ENCODE measurements at regions not wholly inside any gene's neighbourhood (a gene's known extent, or its start where the extent isn't known, plus 50 kb on each side); places are given as distances from the start of the nearest gene placed in this dataset.

- Histone ChIP-seq H2AFZ (ENCODE audit: low read length) (no peak overlapping the region), H3K4me1 (ENCODE audit: control insufficient read depth, extremely low read depth, insufficient read depth, low read length) (no peaks in the 10 kb centered on the region), H3K4me3 (replicated peaks in 1 of 4; ENCODE audit: control extremely low read depth in 1 of 4, insufficient read depth in 1 of 4, low read depth in 3 of 4, low read length in 4 of 4) (no peak overlapping the region), H3K27ac (ENCODE audit: insufficient read depth, low read length) (no peak overlapping the region), H3K4me2 (ENCODE audit: extremely low read depth, insufficient read depth, low read length) (no peak overlapping the region), H3K9me3 (ENCODE audit: control insufficient read depth, insufficient read depth, low read depth, low read length) (no peaks in the 10 kb centered on the region), H3K9ac (ENCODE audit: insufficient read depth, low read length) (no peak overlapping the region), H4K20me1 (ENCODE audit: control insufficient read depth, extremely low read depth, insufficient read depth, low read length) (no peaks in the 10 kb centered on the region), H3K79me2 (ENCODE audit: control insufficient read depth, insufficient read depth, low read length) (no peaks in the 10 kb centered on the region), H3K36me3 (ENCODE audit: control insufficient read depth, insufficient read depth, low read length) (no peaks in the 10 kb centered on the region), H3K27me3 (ENCODE audit: control insufficient read depth, insufficient read depth, low read length) (no peaks in the 10 kb centered on the region)
- DNase-seq (ENCODE audit: low read depth in 2 of 2) = no peak
- TF ChIP-seq EZH2 (IDR thresholded peaks at IDR 0.05; ENCODE audit: low read length, missing control alignments) (no peak), CTCF (conservative IDR thresholded peaks at IDR 0.05 in 1 of 2, IDR thresholded peaks at IDR 0.05 in 1 of 2; ENCODE audit: low read depth in 1 of 2, low read length in 2 of 2) (no peak)
Observed at GRCh38 chr2:103808814-103809213, 1045.1 kb upstream of the POU3F3 start.

GRCh38 chr2:103809415-103809814, 1044.5 kb upstream of the POU3F3 start:
- TF ChIP-seq CTCF (conservative IDR thresholded peaks at IDR 0.05 in 1 of 2, IDR thresholded peaks at IDR 0.05 in 1 of 2; ENCODE audit: low read depth in 1 of 2, low read length in 2 of 2) = no peak
- TF ChIP-seq EZH2 (IDR thresholded peaks at IDR 0.05; ENCODE audit: low read length, missing control alignments) = no peak
- H3K27me3 ChIP-seq (ENCODE audit: control insufficient read depth, insufficient read depth, low read length) = no peaks in the 10 kb centered on the region
- H3K9ac ChIP-seq (ENCODE audit: insufficient read depth, low read length) = no peak overlapping the region

GRCh38 chr2:103809941-103810441, 1043.9 kb upstream of the POU3F3 start:
- Histone ChIP-seq H2AFZ (ENCODE audit: low read length) (no peak overlapping the region), H3K9ac (ENCODE audit: insufficient read depth, low read length) (no peak overlapping the region), H3K4me3 (replicated peaks in 1 of 4; ENCODE audit: control extremely low read depth in 1 of 4, insufficient read depth in 1 of 4, low read depth in 3 of 4, low read length in 4 of 4) (no peak overlapping the region), H3K36me3 (ENCODE audit: control insufficient read depth, insufficient read depth, low read length) (no peaks in the 10 kb centered on the region), H4K20me1 (ENCODE audit: control insufficient read depth, extremely low read depth, insufficient read depth, low read length) (no peaks in the 10 kb centered on the region), H3K9me3 (ENCODE audit: control insufficient read depth, insufficient read depth, low read depth, low read length) (no peaks in the 10 kb centered on the region), H3K4me2 (ENCODE audit: extremely low read depth, insufficient read depth, low read length) (no peak overlapping the region), H3K27me3 (ENCODE audit: control insufficient read depth, insufficient read depth, low read length) (no peaks in the 10 kb centered on the region), H3K79me2 (ENCODE audit: control insufficient read depth, insufficient read depth, low read length) (no peaks in the 10 kb centered on the region), H3K4me1 (ENCODE audit: control insufficient read depth, extremely low read depth, insufficient read depth, low read length) (no peaks in the 10 kb centered on the region), H3K27ac (ENCODE audit: insufficient read depth, low read length) (no peak overlapping the region)
- peak in 1 of 2 donors; percentile 32 for DNase-seq (ENCODE audit: low read depth in 2 of 2)
- TF ChIP-seq EZH2 (IDR thresholded peaks at IDR 0.05; ENCODE audit: low read length, missing control alignments) (no peak), CTCF (conservative IDR thresholded peaks at IDR 0.05 in 1 of 2, IDR thresholded peaks at IDR 0.05 in 1 of 2; ENCODE audit: low read depth in 1 of 2, low read length in 2 of 2) (no peak)

More at GRCh38 chr2:103809415-103809814, 1044.5 kb upstream of the POU3F3 start:
- DNase-seq (ENCODE audit: low read depth in 2 of 2) = no peak
- no peaks in the 10 kb centered on the region for H3K9me3 ChIP-seq (ENCODE audit: control insufficient read depth, insufficient read depth, low read depth, low read length)
- H3K4me2 ChIP-seq (ENCODE audit: extremely low read depth, insufficient read depth, low read length) = no peak overlapping the region
- no peak overlapping the region for H3K27ac ChIP-seq (ENCODE audit: insufficient read depth, low read length)
- H3K4me1 ChIP-seq (ENCODE audit: control insufficient read depth, extremely low read depth, insufficient read depth, low read length) = no peaks in the 10 kb centered on the region
- H2AFZ ChIP-seq (ENCODE audit: low read length) = no peak overlapping the region
- no peak overlapping the region for H3K4me3 ChIP-seq (replicated peaks in 1 of 4; ENCODE audit: control extremely low read depth in 1 of 4, insufficient read depth in 1 of 4, low read depth in 3 of 4, low read length in 4 of 4)
- H4K20me1 ChIP-seq (ENCODE audit: control insufficient read depth, extremely low read depth, insufficient read depth, low read length) = no peaks in the 10 kb centered on the region
- no peaks in the 10 kb centered on the region for H3K79me2 ChIP-seq (ENCODE audit: control insufficient read depth, insufficient read depth, low read length)
- no peaks in the 10 kb centered on the region for H3K36me3 ChIP-seq (ENCODE audit: control insufficient read depth, insufficient read depth, low read length)

Data from fibroblast of lung (primary cell).